H9 (cell line): ENCODE measurements at regions not wholly inside any gene's neighbourhood (a gene's known extent, or its start where the extent isn't known, plus 50 kb on each side); places are given as distances from the start of the nearest gene placed in this dataset.

Source experiments
- DNase-seq: peaks from one replicate; pipeline ENCODE4 v3.0.0-alpha.2; 2017
- H2AFZ ChIP-seq: one replicate; pipeline ENCODE4 v1.6.1; 2013; ENCODE audit warnings: mild to moderate bottlenecking, low read length, control low read depth, moderate library complexity
- H2AK5ac ChIP-seq: 2 replicates; pipeline ENCODE4 v1.6.1; 2013; ENCODE audit warnings: low read length, control low read depth, mixed read lengths; ENCODE audit not compliant: insufficient read length
- H2BK120ac ChIP-seq: one replicate; pipeline ENCODE4 v1.6.1; 2013; ENCODE audit warnings: low read depth, mild to moderate bottlenecking, low read length, control low read depth, inconsistent platforms; ENCODE audit not compliant: poor library complexity, severe bottlenecking
- H2BK12ac ChIP-seq: 2 replicates; pipeline ENCODE4 v1.6.1; 2013; ENCODE audit warnings: low read length, control low read depth, mixed read lengths, low read depth; ENCODE audit not compliant: insufficient read length
- H2BK15ac ChIP-seq: 2 replicates; pipeline ENCODE4 v1.6.1; 2013; ENCODE audit warnings: low read depth, low read length, control low read depth
- H2BK20ac ChIP-seq: one replicate; pipeline ENCODE4 v1.6.1; 2013; ENCODE audit warnings: low read depth, mild to moderate bottlenecking, low read length, control low read depth, inconsistent platforms; ENCODE audit not compliant: poor library complexity, severe bottlenecking
- H2BK5ac ChIP-seq: 2 replicates; pipeline ENCODE4 v1.6.1; 2013; ENCODE audit warnings: low read length, control low read depth, mixed read lengths; ENCODE audit not compliant: insufficient read length
- H3K14ac ChIP-seq: 2 replicates; pipeline ENCODE4 v1.6.1; 2013; ENCODE audit warnings: low read length, control low read depth; ENCODE audit not compliant: insufficient read depth
- H3K18ac ChIP-seq: 2 replicates; pipeline ENCODE4 v1.6.1; 2013; ENCODE audit warnings: low read depth, mild to moderate bottlenecking, mixed read lengths, low read length, control low read depth; ENCODE audit not compliant: insufficient read length
- H3K23ac ChIP-seq: 2 replicates; pipeline ENCODE4 v1.6.1; 2013; ENCODE audit warnings: low read length, control low read depth, mixed read lengths, low read depth; ENCODE audit not compliant: insufficient read length
- H3K23me2 ChIP-seq: 2 replicates; pipeline ENCODE4 v1.6.1; 2013; ENCODE audit warnings: low read depth, mild to moderate bottlenecking, mixed read lengths, low read length, control low read depth; ENCODE audit not compliant: insufficient read length, poor library complexity, severe bottlenecking
- H3K27ac ChIP-seq: 2 replicates; pipeline ENCODE4 v1.5.1; 2013; ENCODE audit warnings: low read length, control low read depth, mixed read lengths, low read depth; ENCODE audit not compliant: insufficient read length
- H3K27me3 ChIP-seq: 2 replicates; pipeline ENCODE4 v1.6.1; 2013; ENCODE audit warnings: low read length, control low read depth, inconsistent platforms; ENCODE audit not compliant: insufficient read depth
- H3K4ac ChIP-seq: 2 replicates; pipeline ENCODE4 v1.6.1; 2013; ENCODE audit warnings: low read depth, mild to moderate bottlenecking, control low read depth, inconsistent platforms, low read length, moderate library complexity
- H3K4me1 ChIP-seq: 2 replicates; pipeline ENCODE4 v1.6.1; 2013; ENCODE audit warnings: low read length, control low read depth, inconsistent platforms; ENCODE audit not compliant: insufficient read depth
- H3K4me2 ChIP-seq: 2 replicates; pipeline ENCODE4 v1.6.1; 2013; ENCODE audit warnings: low read length, control low read depth, mixed read lengths; ENCODE audit not compliant: insufficient read length, insufficient read depth
- H3K56ac ChIP-seq: 2 replicates; pipeline ENCODE4 v1.6.1; 2013; ENCODE audit warnings: low read depth, mild to moderate bottlenecking, mixed read lengths, low read length, control low read depth; ENCODE audit not compliant: insufficient read length
- H3K79me1 ChIP-seq: 2 replicates; pipeline ENCODE4 v1.6.1; 2013; ENCODE audit warnings: low read depth, mild to moderate bottlenecking, moderate library complexity, low read length, control low read depth, inconsistent platforms; ENCODE audit not compliant: insufficient read depth, poor library complexity, severe bottlenecking
- H3K79me2 ChIP-seq: 2 replicates; pipeline ENCODE4 v1.6.1; 2013; ENCODE audit warnings: low read length, control low read depth, inconsistent platforms; ENCODE audit not compliant: insufficient read depth
- H3K9ac ChIP-seq: 2 replicates; pipeline ENCODE4 v1.6.1; 2013; ENCODE audit warnings: low read length, control low read depth, mixed read lengths; ENCODE audit not compliant: insufficient read length; ENCODE audit errors: extremely low read depth
- H3K9me3 ChIP-seq: one replicate; pipeline ENCODE4 v1.6.1; 2013; ENCODE audit warnings: low read depth, low read length, inconsistent platforms; ENCODE audit not compliant: control insufficient read depth
- H3T11ph ChIP-seq: one replicate; pipeline ENCODE4 v1.6.1; 2013; ENCODE audit warnings: mild to moderate bottlenecking, low read length, control low read depth, inconsistent platforms
- H4K20me1 ChIP-seq: one replicate; pipeline ENCODE4 v1.6.1; 2013; ENCODE audit not compliant: control insufficient read depth, insufficient read length, insufficient read depth
- H4K5ac ChIP-seq: 2 replicates; pipeline ENCODE4 v1.6.1; 2013; ENCODE audit warnings: low read depth, mild to moderate bottlenecking, mixed read lengths, low read length, control low read depth; ENCODE audit not compliant: insufficient read length
- H4K8ac ChIP-seq: replicated peaks from 2 replicates; pipeline ENCODE4 v1.6.1; 2013; ENCODE audit warnings: low read length, control low read depth, mixed read lengths, low read depth; ENCODE audit not compliant: insufficient read length
- H4K91ac ChIP-seq: 2 replicates; pipeline ENCODE4 v1.6.1; 2013; ENCODE audit warnings: low read depth, mild to moderate bottlenecking, moderate library complexity, mixed read lengths, low read length, control low read depth; ENCODE audit not compliant: insufficient read length
- H3K27ac Mint-ChIP-seq, 3 experiments: 2 replicates in 2 of 3; 3 replicates in 1 of 3; pipeline ENCODE4 v1.8.0; 2020 to 2021; ENCODE audit warnings: mixed read lengths in 3 of 3, mild to moderate bottlenecking in 1 of 3, moderate library complexity in 1 of 3
- H3K27me3 Mint-ChIP-seq: 2 replicates; pipeline ENCODE4 v1.8.0; 2021; ENCODE audit warnings: low read depth, mild to moderate bottlenecking, moderate library complexity, mixed read lengths
- H3K36me3 Mint-ChIP-seq, 3 experiments: 2 replicates in 2 of 3; 3 replicates in 1 of 3; pipeline ENCODE4 v1.8.0; 2020 to 2021; ENCODE audit warnings: low read depth in 3 of 3, mixed read lengths in 3 of 3; ENCODE audit not compliant: insufficient read depth in 1 of 3
- H3K4me1 Mint-ChIP-seq, 2 experiments: 2 replicates each; pipeline ENCODE4 v1.8.0; 2020; ENCODE audit warnings: mixed read lengths in 2 of 2
- H3K4me3 Mint-ChIP-seq, 2 experiments: 2 replicates in 1 of 2; 3 replicates in 1 of 2; pipeline ENCODE4 v1.8.0; 2020 to 2021; ENCODE audit warnings: mild to moderate bottlenecking in 2 of 2, mixed read lengths in 2 of 2, moderate library complexity in 1 of 2
- H3K9me3 Mint-ChIP-seq, 2 experiments: 2 replicates in 1 of 2; 3 replicates in 1 of 2; pipeline ENCODE4 v1.8.0; 2020; ENCODE audit warnings: mild to moderate bottlenecking in 2 of 2, mixed read lengths in 2 of 2, moderate library complexity in 1 of 2
- WGBS: extraction: QIAGEN DNeasy Blood & Tissue Kit; methylation state at CpG from one replicate; pipeline ENCODE4 v1.1.7; 2013; ENCODE audit warnings: missing lambda C conversion rate, low lambda C conversion rate, mixed read lengths; ENCODE audit not compliant: insufficient read length; ENCODE audit errors: extremely low coverage; 5-methylcytosine and 5-hydroxymethylcytosine counted together
- TF ChIP-seq, protein P1 (sequence below): fragments of 200-600 bp; sonication (generic); conservative IDR thresholded peaks from 3 replicates; pipeline ENCODE4 v1.8.0; 2021; ENCODE audit warnings: antibody characterized with exemption, mild to moderate bottlenecking

GRCh38 chr4:171727185-171727584, 86.0 kb upstream of the GALNTL6 start:
- no peak overlapping the region for H4K91ac ChIP-seq
- H3K4me1 ChIP-seq = no peaks in the 10 kb centered on the region
- no peaks in the 10 kb centered on the region for H3K79me1 ChIP-seq
- H4K5ac ChIP-seq = no peak overlapping the region
- H3K79me2 ChIP-seq = no peaks in the 10 kb centered on the region
- H3K9me3 Mint-ChIP-seq = peaks cover 17 to 18% of the 10 kb centered on the region in 2 experiments
- H3K36me3 Mint-ChIP-seq = peaks cover 0 to 19% (median 0%) of the 10 kb centered on the region in 3 experiments; a peak in 5 of 7 replicates
- no peak overlapping the region for H3K27ac ChIP-seq
- no peaks in the 10 kb centered on the region for H3K27me3 ChIP-seq
- DNase-seq = no peak
- no peak overlapping the region for H2BK15ac ChIP-seq
- no peaks in the 10 kb centered on the region for H3K9me3 ChIP-seq
- no peak overlapping the region for H2BK20ac ChIP-seq
- no peak overlapping the region for H4K8ac ChIP-seq
- H3K56ac ChIP-seq = no peak overlapping the region
- H3K4ac ChIP-seq = no peak overlapping the region
- no peak overlapping the region for H3K14ac ChIP-seq
- H3K4me3 Mint-ChIP-seq = no peak overlapping the region
- WGBS = no CpG with 5 or more reads among the region's 1 CpG
- no peak overlapping the region for H3K4me2 ChIP-seq
- no peaks in the 10 kb centered on the region for H3K27me3 Mint-ChIP-seq
- no peak overlapping the region for H3T11ph ChIP-seq
- H3K23me2 ChIP-seq = no peaks in the 10 kb centered on the region
- H3K27ac Mint-ChIP-seq = no peak overlapping the region
- no peak overlapping the region for H2AFZ ChIP-seq
- H2BK12ac ChIP-seq = no peak overlapping the region
- TF ChIP-seq, protein P1, sequence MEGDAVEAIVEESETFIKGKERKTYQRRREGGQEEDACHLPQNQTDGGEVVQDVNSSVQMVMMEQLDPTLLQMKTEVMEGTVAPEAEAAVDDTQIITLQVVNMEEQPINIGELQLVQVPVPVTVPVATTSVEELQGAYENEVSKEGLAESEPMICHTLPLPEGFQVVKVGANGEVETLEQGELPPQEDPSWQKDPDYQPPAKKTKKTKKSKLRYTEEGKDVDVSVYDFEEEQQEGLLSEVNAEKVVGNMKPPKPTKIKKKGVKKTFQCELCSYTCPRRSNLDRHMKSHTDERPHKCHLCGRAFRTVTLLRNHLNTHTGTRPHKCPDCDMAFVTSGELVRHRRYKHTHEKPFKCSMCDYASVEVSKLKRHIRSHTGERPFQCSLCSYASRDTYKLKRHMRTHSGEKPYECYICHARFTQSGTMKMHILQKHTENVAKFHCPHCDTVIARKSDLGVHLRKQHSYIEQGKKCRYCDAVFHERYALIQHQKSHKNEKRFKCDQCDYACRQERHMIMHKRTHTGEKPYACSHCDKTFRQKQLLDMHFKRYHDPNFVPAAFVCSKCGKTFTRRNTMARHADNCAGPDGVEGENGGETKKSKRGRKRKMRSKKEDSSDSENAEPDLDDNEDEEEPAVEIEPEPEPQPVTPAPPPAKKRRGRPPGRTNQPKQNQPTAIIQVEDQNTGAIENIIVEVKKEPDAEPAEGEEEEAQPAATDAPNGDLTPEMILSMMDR = no peak
- H2BK120ac ChIP-seq = no peak overlapping the region
- no peak overlapping the region for H3K9ac ChIP-seq
- no peak overlapping the region for H3K18ac ChIP-seq
- no peak overlapping the region for H3K23ac ChIP-seq
- H3K4me1 Mint-ChIP-seq = no peaks in the 10 kb centered on the region
- no peak overlapping the region for H2BK5ac ChIP-seq
- no peak overlapping the region for H2AK5ac ChIP-seq
- H4K20me1 ChIP-seq = no peaks in the 10 kb centered on the region
